ENCODE measurements at regions not wholly inside any gene's neighbourhood (a gene's known extent, or its start where the extent isn't known, plus 50 kb on each side); places are given as distances from the start of the nearest gene placed in this dataset.

- DNase-seq (ENCODE audit: extremely low read depth, low read depth) = no peak
- no peak for TF ChIP-seq CTCF (IDR thresholded peaks at IDR 0.05; ENCODE audit: low read depth, low read length, missing control alignments)
- no peak overlapping the region for H3K4me3 ChIP-seq (replicated peaks; ENCODE audit: low read depth, low read length)
These were observed 969.1 kb downstream of the AMY1C start for GRCh38 chr1:104718752-104719151.

DNA sequence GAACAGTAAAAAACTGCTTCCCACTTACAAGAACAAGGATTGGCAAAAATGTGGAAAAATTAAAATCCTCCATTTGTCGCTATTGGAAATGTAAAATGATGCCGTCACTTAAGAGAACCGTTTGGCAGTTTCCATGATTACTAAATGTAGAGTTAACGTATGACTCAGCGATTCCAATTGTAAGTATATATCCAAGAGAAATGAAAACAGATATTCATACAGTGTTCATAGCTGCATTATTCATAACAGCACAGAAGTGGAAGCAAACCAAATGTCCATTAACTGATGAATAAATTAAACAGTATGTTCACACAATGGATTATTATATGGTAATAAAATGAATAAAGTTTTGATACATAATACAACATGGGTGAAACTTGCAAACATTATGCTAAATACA lies 971.0 kb downstream of the AMY1C start:
- DNase-seq (ENCODE audit: extremely low read depth, low read depth) = no peak
- H3K4me3 ChIP-seq (replicated peaks; ENCODE audit: low read depth, low read length) = no peak overlapping the region
- no peak for TF ChIP-seq CTCF (IDR thresholded peaks at IDR 0.05; ENCODE audit: low read depth, low read length, missing control alignments)

- no peak overlapping the region for H3K4me3 ChIP-seq (replicated peaks; ENCODE audit: low read depth, low read length)
- no peak for TF ChIP-seq CTCF (IDR thresholded peaks at IDR 0.05; ENCODE audit: low read depth, low read length, missing control alignments)
- no peak for DNase-seq (ENCODE audit: extremely low read depth, low read depth)
These were observed 977.2 kb downstream of the AMY1C start for GRCh38 chr1:104726917-104727316.

- DNase-seq (ENCODE audit: extremely low read depth, low read depth) = no peak
- TF ChIP-seq CTCF (IDR thresholded peaks at IDR 0.05; ENCODE audit: low read depth, low read length, missing control alignments) = no peak
- H3K4me3 ChIP-seq (replicated peaks; ENCODE audit: low read depth, low read length) = no peak overlapping the region
These were observed 984.2 kb downstream of the AMY1C start for GRCh38 chr1:104733866-104734265.

- DNase-seq (ENCODE audit: extremely low read depth, low read depth) = no peak
- TF ChIP-seq CTCF (IDR thresholded peaks at IDR 0.05; ENCODE audit: low read depth, low read length, missing control alignments) = no peak
- H3K4me3 ChIP-seq (replicated peaks; ENCODE audit: low read depth, low read length) = no peak overlapping the region
These were observed 996.2 kb downstream of the AMY1C start for GRCh38 chr1:104745875-104746274.

- H3K4me3 ChIP-seq (replicated peaks; ENCODE audit: low read depth, low read length) = no peak overlapping the region
- TF ChIP-seq CTCF (IDR thresholded peaks at IDR 0.05; ENCODE audit: low read depth, low read length, missing control alignments) = no peak
- DNase-seq (ENCODE audit: extremely low read depth, low read depth) = no peak
These were observed 997.3 kb downstream of the AMY1C start for GRCh38 chr1:104746994-104747393.

DNA sequence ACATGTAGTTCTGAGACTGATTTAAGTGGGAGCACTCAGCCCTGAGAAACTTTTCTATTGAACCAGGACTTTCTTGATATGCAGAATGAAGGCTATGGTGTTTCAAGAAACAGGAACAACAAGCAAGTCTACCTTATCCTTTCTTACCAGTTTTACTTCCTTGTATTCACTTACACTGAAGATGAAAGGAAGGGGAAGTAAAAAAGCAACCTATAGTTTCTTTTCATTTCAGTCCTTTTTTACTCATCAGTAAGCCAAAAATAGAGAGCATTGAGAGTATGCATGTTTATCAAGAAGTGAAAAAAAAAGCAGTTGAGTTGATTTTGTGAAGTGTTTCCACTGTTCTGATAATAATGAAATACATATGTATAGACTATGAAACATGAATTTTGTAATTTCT lies 1010.3 kb downstream of the AMY1C start:
- TF ChIP-seq CTCF (IDR thresholded peaks at IDR 0.05; ENCODE audit: low read depth, low read length, missing control alignments) = no peak
- DNase-seq (ENCODE audit: extremely low read depth, low read depth) = no peak

More for the DNA sequence above, 1010.3 kb downstream of the AMY1C start:
- no peak overlapping the region for H3K4me3 ChIP-seq (replicated peaks; ENCODE audit: low read depth, low read length)
